ENCODE measurements at regions not wholly inside any gene's neighbourhood (a gene's known extent, or its start where the extent isn't known, plus 50 kb on each side); places are given as distances from the start of the nearest gene placed in this dataset.

DNA sequence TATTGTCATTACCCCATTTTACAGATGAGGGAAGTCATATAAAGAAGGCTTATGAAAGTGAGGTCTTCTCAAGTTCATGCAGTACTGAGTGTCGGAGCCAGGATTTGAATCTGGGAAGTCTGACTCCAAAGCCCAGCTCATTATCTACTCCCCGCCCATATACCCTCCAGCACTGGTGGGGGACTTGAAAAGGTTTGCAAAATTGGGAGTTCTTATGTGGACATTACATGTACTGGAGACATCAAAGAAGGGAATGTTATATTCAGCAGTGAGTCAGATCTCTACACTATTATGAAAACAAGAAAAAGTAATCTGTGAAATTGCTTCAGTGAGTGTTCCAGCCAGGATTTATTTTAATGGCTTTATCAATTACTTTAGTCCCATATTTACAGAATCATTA lies 185.2 kb upstream of the CADPS start:
- Histone ChIP-seq H3K36me3 (ENCODE audit: insufficient read depth, low read length) (no peaks in the 10 kb centered on the region), H3K9me2 (ENCODE audit: low read depth, low read length) (no peaks in the 10 kb centered on the region), H3K4me3 (ENCODE audit: low read depth, low read length, poor library complexity, severe bottlenecking) (no peak overlapping the region), H3K9me3 (ENCODE audit: low read length) (no peaks in the 10 kb centered on the region), H3K4me1 (ENCODE audit: insufficient read depth, low read length, severe bottlenecking) (no peaks in the 10 kb centered on the region), H3K27ac (ENCODE audit: low read depth, low read length, poor library complexity, severe bottlenecking) (no peak overlapping the region), H2AFZ (ENCODE audit: low read length) (no peak overlapping the region), H3K9ac (ENCODE audit: low read length) (no peak overlapping the region), H4K20me1 (ENCODE audit: insufficient read depth, low read length) (no peaks in the 10 kb centered on the region), H3K79me2 (ENCODE audit: insufficient read depth, low read length) (no peaks in the 10 kb centered on the region), H3K4me2 (ENCODE audit: low read length) (no peak overlapping the region), H3K27me3 (ENCODE audit: insufficient read depth, low read length) (no peaks in the 10 kb centered on the region), H3F3A (ENCODE audit: insufficient read depth, low read length) (no peaks in the 10 kb centered on the region)
- TF ChIP-seq, protein P1, sequence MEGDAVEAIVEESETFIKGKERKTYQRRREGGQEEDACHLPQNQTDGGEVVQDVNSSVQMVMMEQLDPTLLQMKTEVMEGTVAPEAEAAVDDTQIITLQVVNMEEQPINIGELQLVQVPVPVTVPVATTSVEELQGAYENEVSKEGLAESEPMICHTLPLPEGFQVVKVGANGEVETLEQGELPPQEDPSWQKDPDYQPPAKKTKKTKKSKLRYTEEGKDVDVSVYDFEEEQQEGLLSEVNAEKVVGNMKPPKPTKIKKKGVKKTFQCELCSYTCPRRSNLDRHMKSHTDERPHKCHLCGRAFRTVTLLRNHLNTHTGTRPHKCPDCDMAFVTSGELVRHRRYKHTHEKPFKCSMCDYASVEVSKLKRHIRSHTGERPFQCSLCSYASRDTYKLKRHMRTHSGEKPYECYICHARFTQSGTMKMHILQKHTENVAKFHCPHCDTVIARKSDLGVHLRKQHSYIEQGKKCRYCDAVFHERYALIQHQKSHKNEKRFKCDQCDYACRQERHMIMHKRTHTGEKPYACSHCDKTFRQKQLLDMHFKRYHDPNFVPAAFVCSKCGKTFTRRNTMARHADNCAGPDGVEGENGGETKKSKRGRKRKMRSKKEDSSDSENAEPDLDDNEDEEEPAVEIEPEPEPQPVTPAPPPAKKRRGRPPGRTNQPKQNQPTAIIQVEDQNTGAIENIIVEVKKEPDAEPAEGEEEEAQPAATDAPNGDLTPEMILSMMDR (IDR thresholded peaks at IDR 0.05; ENCODE audit: low read length) = no peak
- TF ChIP-seq EZH2 (IDR thresholded peaks at IDR 0.05; ENCODE audit: borderline replicate concordance, low read length) = no peak

DNA sequence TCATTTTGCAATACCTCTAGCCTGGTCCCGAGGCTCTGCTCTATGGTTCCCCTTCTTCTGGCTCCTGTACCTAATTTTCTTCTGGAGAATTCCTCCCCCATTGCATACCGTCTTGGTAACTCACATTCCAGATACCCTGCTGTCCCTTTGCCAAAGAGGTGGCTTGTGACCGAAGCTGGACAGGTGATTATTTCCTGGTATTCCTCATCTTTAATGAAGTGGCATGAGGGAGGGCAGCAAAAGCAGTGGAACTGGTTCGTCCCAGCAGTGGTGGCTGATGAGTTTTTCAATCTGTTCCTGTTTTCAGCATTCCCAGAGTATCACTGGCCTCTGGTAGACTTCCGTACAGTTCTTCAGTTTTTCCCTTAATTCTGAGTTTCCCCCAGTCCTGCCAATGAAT lies 186.2 kb upstream of the CADPS start:
- H3F3A ChIP-seq (ENCODE audit: insufficient read depth, low read length) = no peaks in the 10 kb centered on the region
- H3K4me1 ChIP-seq (ENCODE audit: insufficient read depth, low read length, severe bottlenecking) = no peaks in the 10 kb centered on the region
- H3K4me2 ChIP-seq (ENCODE audit: low read length) = no peak overlapping the region
- H3K9me2 ChIP-seq (ENCODE audit: low read depth, low read length) = no peaks in the 10 kb centered on the region
- no peaks in the 10 kb centered on the region for H4K20me1 ChIP-seq (ENCODE audit: insufficient read depth, low read length)
- H3K27me3 ChIP-seq (ENCODE audit: insufficient read depth, low read length) = no peaks in the 10 kb centered on the region
- no peak for TF ChIP-seq EZH2 (IDR thresholded peaks at IDR 0.05; ENCODE audit: borderline replicate concordance, low read length)
- TF ChIP-seq, protein P1 (IDR thresholded peaks at IDR 0.05; ENCODE audit: low read length) = no peak
- H3K9me3 ChIP-seq (ENCODE audit: low read length) = no peaks in the 10 kb centered on the region
- H3K27ac ChIP-seq (ENCODE audit: low read depth, low read length, poor library complexity, severe bottlenecking) = no peak overlapping the region
- H3K36me3 ChIP-seq (ENCODE audit: insufficient read depth, low read length) = no peaks in the 10 kb centered on the region
- no peak overlapping the region for H2AFZ ChIP-seq (ENCODE audit: low read length)
- no peaks in the 10 kb centered on the region for H3K79me2 ChIP-seq (ENCODE audit: insufficient read depth, low read length)
- no peak overlapping the region for H3K4me3 ChIP-seq (ENCODE audit: low read depth, low read length, poor library complexity, severe bottlenecking)
- no peak overlapping the region for H3K9ac ChIP-seq (ENCODE audit: low read length)

- Histone ChIP-seq H3K27ac (ENCODE audit: low read depth, low read length, poor library complexity, severe bottlenecking) (no peak overlapping the region), H3K4me1 (ENCODE audit: insufficient read depth, low read length, severe bottlenecking) (no peaks in the 10 kb centered on the region), H3K9me2 (ENCODE audit: low read depth, low read length) (no peaks in the 10 kb centered on the region), H3K36me3 (ENCODE audit: insufficient read depth, low read length) (no peaks in the 10 kb centered on the region), H3K4me3 (ENCODE audit: low read depth, low read length, poor library complexity, severe bottlenecking) (no peak overlapping the region), H2AFZ (ENCODE audit: low read length) (no peak overlapping the region), H3K9ac (ENCODE audit: low read length) (no peak overlapping the region), H3F3A (ENCODE audit: insufficient read depth, low read length) (no peaks in the 10 kb centered on the region), H3K27me3 (ENCODE audit: insufficient read depth, low read length) (no peaks in the 10 kb centered on the region), H3K79me2 (ENCODE audit: insufficient read depth, low read length) (no peaks in the 10 kb centered on the region), H4K20me1 (ENCODE audit: insufficient read depth, low read length) (no peaks in the 10 kb centered on the region), H3K4me2 (ENCODE audit: low read length) (no peak overlapping the region), H3K9me3 (ENCODE audit: low read length) (no peaks in the 10 kb centered on the region)
- TF ChIP-seq EZH2 (IDR thresholded peaks at IDR 0.05; ENCODE audit: borderline replicate concordance, low read length) = no peak
- TF ChIP-seq, protein P1 (IDR thresholded peaks at IDR 0.05; ENCODE audit: low read length) = no peak
Measured at GRCh38 chr3:63064209-63064755, 189.1 kb upstream of the CADPS start.
